GM23248 (cell line): ENCODE measurements at regions not wholly inside any gene's neighbourhood (a gene's known extent, or its start where the extent isn't known, plus 50 kb on each side); places are given as distances from the start of the nearest gene placed in this dataset.
"Not testable (repeated sequence)": the region's sequence is repeated elsewhere in the genome, so short reads cannot be mapped to it uniquely, and the experiment has no call there.

Experiments used
- DNase-seq: peaks from one replicate; pipeline ENCODE4 v3.0.0-alpha.2; 2015
- H2AFZ ChIP-seq: fragments of 200-600 bp; sonication (generic); 2 replicates; pipeline ENCODE4 v1.6.1; 2016; ENCODE audit warnings: antibody characterized with exemption
- H3F3A ChIP-seq: fragments of 200-600 bp; sonication (generic); 2 replicates; pipeline ENCODE4 v1.6.1; 2016; ENCODE audit warnings: mild to moderate bottlenecking, antibody characterized with exemption, mixed run types; ENCODE audit not compliant: insufficient read depth
- H3K27ac ChIP-seq: fragments of 200-600 bp; sonication (generic); 2 replicates; pipeline ENCODE4 v1.5.1; 2016; ENCODE audit warnings: mild to moderate bottlenecking
- H3K27me3 ChIP-seq: fragments of 200-600 bp; sonication (generic); replicated peaks from 2 replicates; pipeline ENCODE4 v1.6.1; 2016; ENCODE audit warnings: mild to moderate bottlenecking; ENCODE audit not compliant: insufficient read depth
- H3K36me3 ChIP-seq: fragments of 200-600 bp; sonication (generic); 2 replicates; pipeline ENCODE4 v1.6.1; 2016; ENCODE audit warnings: low read depth, mild to moderate bottlenecking
- H3K4me1 ChIP-seq: fragments of 200-600 bp; sonication (generic); 2 replicates; pipeline ENCODE4 v1.6.1; 2016; ENCODE audit warnings: mild to moderate bottlenecking; ENCODE audit not compliant: insufficient read depth
- H3K4me2 ChIP-seq: fragments of 200-600 bp; sonication (generic); one replicate; pipeline ENCODE4 v1.6.1; 2016; ENCODE audit warnings: mild to moderate bottlenecking; ENCODE audit not compliant: unreplicated experiment
- H3K4me3 ChIP-seq: fragments of 200-600 bp; sonication (generic); 2 replicates; pipeline ENCODE4 v1.5.1; 2016; ENCODE audit warnings: mild to moderate bottlenecking
- H3K79me2 ChIP-seq: fragments of 200-600 bp; sonication (generic); 2 replicates; pipeline ENCODE4 v1.6.1; 2016; ENCODE audit warnings: mild to moderate bottlenecking; ENCODE audit not compliant: insufficient read depth
- H3K9ac ChIP-seq: fragments of 200-600 bp; sonication (generic); 2 replicates; pipeline ENCODE4 v1.6.1; 2016; ENCODE audit warnings: mild to moderate bottlenecking
- H3K9me2 ChIP-seq: fragments of 200-600 bp; sonication (generic); 2 replicates; pipeline ENCODE4 v1.6.1; 2016; ENCODE audit warnings: mixed run types, mild to moderate bottlenecking, moderate library complexity; ENCODE audit not compliant: insufficient read depth
- H3K9me3 ChIP-seq: fragments of 200-600 bp; sonication (generic); one replicate; pipeline ENCODE4 v1.6.1; 2017; ENCODE audit warnings: low read depth
- H4K20me1 ChIP-seq: fragments of 200-600 bp; sonication (generic); 2 replicates; pipeline ENCODE4 v1.6.0; 2016; ENCODE audit not compliant: insufficient read depth
- EZH2 ChIP-seq: fragments of 200-600 bp; sonication (generic); IDR thresholded peaks from 2 replicates; pipeline ENCODE4 v1.6.1; 2018; ENCODE audit warnings: antibody characterized with exemption, mild to moderate bottlenecking; ENCODE audit not compliant: insufficient read depth, poor library complexity, severe bottlenecking
- EZH2phosphoT487 ChIP-seq: fragments of 200-600 bp; sonication (generic); IDR thresholded peaks from 2 replicates; pipeline ENCODE4 v1.6.1; 2018; ENCODE audit warnings: antibody characterized with exemption, moderate library complexity, mild to moderate bottlenecking, low read depth; ENCODE audit not compliant: insufficient read depth
- WGBS, 2 experiments: methylation state at CpG; one replicate each; pipeline ENCODE4 v1.1.6; 2015 to 2017; ENCODE audit warnings: low lambda C conversion rate in 2 of 2, low coverage in 1 of 2; ENCODE audit errors: missing lambda C conversion rate in 2 of 2; 5-methylcytosine and 5-hydroxymethylcytosine counted together
- in situ Hi-C: fragments of 300-500 bp; cut with MboI; formaldehyde crosslinking; loops from 2 replicates; pipeline ENCODE4 v1.15.0; 2020

- H3K4me2 ChIP-seq: no peak overlapping the region
- no peaks in the 10 kb centered on the region for H3K27me3 ChIP-seq
- H3K79me2 ChIP-seq: no peaks in the 10 kb centered on the region
- H4K20me1 ChIP-seq: no peaks in the 10 kb centered on the region
- H3K9me2 ChIP-seq: no peaks in the 10 kb centered on the region
- no peaks in the 10 kb centered on the region for H3K9me3 ChIP-seq
- WGBS, 2 experiments: 32 to 34% methylated on average over 2 of the region's 2 CpGs
- DNase-seq: no peak
- no peak overlapping the region for H2AFZ ChIP-seq
- H3F3A ChIP-seq: no peaks in the 10 kb centered on the region
- no peak overlapping the region for H3K9ac ChIP-seq
- in situ Hi-C loops: no loop called here
- H3K4me1 ChIP-seq: no peaks in the 10 kb centered on the region
- H3K27ac ChIP-seq: no peak overlapping the region
- no peak overlapping the region for H3K4me3 ChIP-seq
- TF ChIP-seq EZH2 (no peak), EZH2phosphoT487 (no peak)
- no peaks in the 10 kb centered on the region for H3K36me3 ChIP-seq
These were observed 555.3 kb upstream of the PTGER4 start for GRCh38 chr5:40124367-40124766.

GRCh38 chr5:40121236-40121635 lies 558.5 kb upstream of the PTGER4 start:
- no peaks in the 10 kb centered on the region for H3K4me1 ChIP-seq
- H3K27ac ChIP-seq: no peak overlapping the region
- no peaks in the 10 kb centered on the region for H3K36me3 ChIP-seq
- H3K9ac ChIP-seq: no peak overlapping the region
- no peak for DNase-seq
- no peaks in the 10 kb centered on the region for H4K20me1 ChIP-seq
- no peak overlapping the region for H2AFZ ChIP-seq
- H3K27me3 ChIP-seq: no peaks in the 10 kb centered on the region
- H3K9me2 ChIP-seq: no peaks in the 10 kb centered on the region
- in situ Hi-C loops: no loop called here
- no peaks in the 10 kb centered on the region for H3K79me2 ChIP-seq
- no peaks in the 10 kb centered on the region for H3F3A ChIP-seq
- H3K4me2 ChIP-seq: no peak overlapping the region
- 45 to 88% methylated on average over 1 of the region's 1 CpG for WGBS, 2 experiments
- no peaks in the 10 kb centered on the region for H3K9me3 ChIP-seq
- TF ChIP-seq EZH2 (no peak), EZH2phosphoT487 (no peak)
- H3K4me3 ChIP-seq: no peak overlapping the region

- Histone ChIP-seq H3K4me1 (no peaks in the 10 kb centered on the region), H3K27me3 (no peaks in the 10 kb centered on the region), H2AFZ (no peak overlapping the region), H3K9me2 (peaks cover 4% of the 10 kb centered on the region; the same call in 1 of the 2 replicates), H3K36me3 (no peaks in the 10 kb centered on the region), H3K27ac (no peak overlapping the region), H3K79me2 (no peaks in the 10 kb centered on the region), H3K9me3 (no peaks in the 10 kb centered on the region), H3K4me3 (no peak overlapping the region), H3K4me2 (no peak overlapping the region), H4K20me1 (no peaks in the 10 kb centered on the region), H3F3A (no peaks in the 10 kb centered on the region), H3K9ac (no peak overlapping the region)
- in situ Hi-C loops: no loop called here
- DNase-seq: no peak
- TF ChIP-seq EZH2: no peak
- TF ChIP-seq EZH2phosphoT487: no peak
These were observed 566.8 kb upstream of the PTGER4 start for GRCh38 chr5:40112875-40113274.

- 79 to 83% methylated on average over 4 of the region's 4 CpGs for WGBS, 2 experiments
- H3K9me2 ChIP-seq, H3K4me3 ChIP-seq, in situ Hi-C loops, H3K4me1 ChIP-seq, H3K36me3 ChIP-seq, H3K4me2 ChIP-seq, H4K20me1 ChIP-seq, H3K27me3 ChIP-seq, H3K79me2 ChIP-seq, H3K9me3 ChIP-seq, H2AFZ ChIP-seq, H3F3A ChIP-seq, H3K27ac ChIP-seq, H3K9ac ChIP-seq, DNase-seq: not testable (repeated sequence)
These were observed 568.7 kb upstream of the PTGER4 start for GRCh38 chr5:40111036-40111435.

GRCh38 chr5:40108764-40109390 lies 570.8 kb upstream of the PTGER4 start:
- H3K9me2 ChIP-seq, H3K27ac ChIP-seq, H3K4me1 ChIP-seq, H3K36me3 ChIP-seq, H3F3A ChIP-seq, H3K79me2 ChIP-seq, H3K9ac ChIP-seq, H3K9me3 ChIP-seq, H4K20me1 ChIP-seq, H2AFZ ChIP-seq, H3K4me2 ChIP-seq, in situ Hi-C loops, H3K4me3 ChIP-seq, H3K27me3 ChIP-seq: not testable (repeated sequence)
- 8 to 12% methylated on average over 3 of the region's 3 CpGs for WGBS, 2 experiments
- peak; percentile 29 for DNase-seq

GRCh38 chr5:40107786-40108185 lies 571.9 kb upstream of the PTGER4 start:
- 39 to 43% methylated on average over 4 of the region's 4 CpGs for WGBS, 2 experiments
- H3K79me2 ChIP-seq, in situ Hi-C loops: not testable (repeated sequence)

More at GRCh38 chr5:40107786-40108185, 571.9 kb upstream of the PTGER4 start:
- H3F3A ChIP-seq, H3K9ac ChIP-seq, H3K4me2 ChIP-seq, H3K4me3 ChIP-seq, H3K9me3 ChIP-seq, H3K27me3 ChIP-seq, H2AFZ ChIP-seq, DNase-seq, H3K36me3 ChIP-seq, H4K20me1 ChIP-seq, H3K27ac ChIP-seq, H3K9me2 ChIP-seq, H3K4me1 ChIP-seq: not testable (repeated sequence)
